Activated naive CD4-positive, alpha-beta T cell treated with anti-CD3 and anti-CD28 coated beads, Interleukin-2, amount 10 ng/mL, durations not matched to agents 7 days and 5 days (primary cell): ENCODE measurements at regions not wholly inside any gene's neighbourhood (a gene's known extent, or its start where the extent isn't known, plus 50 kb on each side); places are given as distances from the start of the nearest gene placed in this dataset.

Experiments used
- CTCF ChIA-PET: fragments of 350-600 bp; sonication (Branson Sonifier 250); formaldehyde crosslinking; loops from one replicate; lab custom pipeline; 2021; ENCODE audit warnings: antibody characterized with exemption; lab: Charles Lee
- DNase-seq: peaks from one replicate; pipeline ENCODE4 v3.0.0-alpha.2; 2020
- H3K27ac Mint-ChIP-seq: one replicate; pipeline ENCODE4 v1.8.0; 2021; ENCODE audit warnings: mild to moderate bottlenecking, moderate library complexity, mixed read lengths
- H3K27me3 Mint-ChIP-seq: one replicate; pipeline ENCODE4 v1.8.0; 2021; ENCODE audit warnings: mild to moderate bottlenecking, mixed read lengths
- H3K36me3 Mint-ChIP-seq: one replicate; pipeline ENCODE4 v1.8.0; 2021; ENCODE audit warnings: mixed read lengths
- H3K4me1 Mint-ChIP-seq: one replicate; pipeline ENCODE4 v1.8.0; 2021; ENCODE audit warnings: mixed read lengths
- H3K4me3 Mint-ChIP-seq: one replicate; pipeline ENCODE4 v1.8.0; 2021; ENCODE audit warnings: mild to moderate bottlenecking, moderate library complexity, mixed read lengths
- H3K9me3 Mint-ChIP-seq: one replicate; pipeline ENCODE4 v1.8.0; 2021; ENCODE audit warnings: mixed read lengths

- Mint-ChIP-seq H3K27ac (no peak overlapping the region), H3K27me3 (no peaks in the 10 kb centered on the region)
Observed at GRCh38 chr18:22467760-22468553, 50.2 kb upstream of the CTAGE1 start.

DNA sequence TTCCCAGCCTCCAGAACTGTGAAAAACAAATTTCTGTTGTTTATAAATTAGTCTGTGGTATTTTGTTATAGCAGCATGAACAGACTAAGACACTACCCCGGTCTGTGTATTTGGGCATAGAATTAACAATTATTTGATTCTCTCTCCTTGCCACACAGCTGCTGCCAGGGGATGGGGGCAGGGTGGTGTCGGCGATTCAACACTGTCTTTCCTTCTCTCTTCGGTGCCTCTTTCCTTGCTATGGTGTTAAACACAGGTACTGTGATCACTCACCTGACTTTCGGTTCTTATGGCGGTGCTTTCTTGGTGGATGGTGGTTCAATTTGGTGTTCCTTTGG, 50.8 kb upstream of the CTAGE1 start:
- CTCF ChIA-PET, result no interaction called here
- H3K4me1 Mint-ChIP-seq, result no peaks in the 10 kb centered on the region
- H3K36me3 Mint-ChIP-seq, result no peaks in the 10 kb centered on the region
- H3K9me3 Mint-ChIP-seq, result no peaks in the 10 kb centered on the region
- no peak overlapping the region for H3K4me3 Mint-ChIP-seq
- DNase-seq, result no peak
- H3K27ac Mint-ChIP-seq, result no peak overlapping the region
- no peaks in the 10 kb centered on the region for H3K27me3 Mint-ChIP-seq

More at GRCh38 chr18:22467760-22468553, 50.2 kb upstream of the CTAGE1 start:
- Mint-ChIP-seq H3K4me3 (no peak overlapping the region), H3K36me3 (no peaks in the 10 kb centered on the region), H3K4me1 (no peaks in the 10 kb centered on the region), H3K9me3 (no peaks in the 10 kb centered on the region)
- CTCF ChIA-PET, result no interaction called here
- no peak for DNase-seq

- H3K27me3 Mint-ChIP-seq, result no peaks in the 10 kb centered on the region
- H3K36me3 Mint-ChIP-seq, result no peaks in the 10 kb centered on the region
- H3K4me1 Mint-ChIP-seq, result no peaks in the 10 kb centered on the region
- DNase-seq, result no peak
- CTCF ChIA-PET, result interaction anchor here (0.5 kb wide), 1 partner anchor 912 kb away, joined by 3 read pairs; no protein-coding TSS in a partner anchor
- no peaks in the 10 kb centered on the region for H3K9me3 Mint-ChIP-seq
- no peak overlapping the region for H3K27ac Mint-ChIP-seq
- no peak overlapping the region for H3K4me3 Mint-ChIP-seq
Observed at GRCh38 chr18:22469061-22469734, 51.5 kb upstream of the CTAGE1 start.

GRCh38 chr18:22469926-22470247, 52.2 kb upstream of the CTAGE1 start:
- Mint-ChIP-seq H3K9me3 (no peaks in the 10 kb centered on the region), H3K27ac (no peak overlapping the region), H3K4me1 (no peaks in the 10 kb centered on the region), H3K4me3 (no peak overlapping the region), H3K36me3 (no peaks in the 10 kb centered on the region), H3K27me3 (no peaks in the 10 kb centered on the region)
- DNase-seq, result no peak
- CTCF ChIA-PET, result no interaction called here

DNA sequence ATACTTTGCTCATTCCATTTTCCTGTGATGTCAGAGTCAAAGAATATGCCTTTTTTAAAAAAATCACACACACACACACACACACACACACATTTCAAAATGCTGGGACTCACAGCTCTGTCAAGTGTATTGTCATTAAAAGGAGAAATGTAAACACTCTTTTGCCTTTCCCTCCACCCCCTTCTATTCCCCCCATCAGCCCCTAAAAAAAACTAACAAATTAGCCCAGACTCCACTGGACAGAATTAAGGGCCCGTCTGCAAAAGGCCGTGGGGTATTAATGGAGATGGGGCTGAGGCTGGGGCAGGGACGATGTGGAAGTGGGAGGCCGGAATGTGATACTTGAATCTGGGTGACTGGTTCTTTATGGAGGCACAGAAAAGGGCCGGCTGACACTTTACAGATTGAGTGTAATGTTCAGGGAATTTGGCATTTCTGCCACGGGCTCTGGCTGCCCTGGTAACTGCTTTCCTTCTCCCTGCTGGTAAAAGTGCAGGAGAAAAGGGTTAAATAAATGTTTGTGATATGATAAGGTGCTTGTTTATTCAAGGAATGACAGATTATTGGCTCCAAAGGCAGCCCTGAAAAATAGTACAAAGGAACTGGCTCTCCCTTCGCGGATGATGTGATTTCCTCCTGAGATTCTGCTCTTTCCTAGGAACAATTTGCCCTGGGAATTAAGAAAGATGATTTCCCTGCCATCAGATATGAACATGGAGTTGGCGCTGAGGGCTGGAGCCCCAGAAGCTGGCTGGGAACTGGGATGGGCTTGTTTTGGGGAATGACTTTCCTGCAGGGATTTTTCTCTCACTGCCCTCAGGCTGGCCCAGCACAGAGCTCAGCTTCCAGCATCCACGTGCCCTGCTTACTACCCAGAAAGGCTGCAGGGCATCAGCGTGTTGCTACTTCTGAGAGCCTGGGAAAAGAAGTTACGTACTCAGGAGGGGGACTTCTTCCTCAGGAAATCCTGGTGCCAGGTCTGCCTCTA, 52.8 kb upstream of the CTAGE1 start:
- no peak for DNase-seq
- H3K4me3 Mint-ChIP-seq, result no peak overlapping the region
- no peaks in the 10 kb centered on the region for H3K9me3 Mint-ChIP-seq
- no peaks in the 10 kb centered on the region for H3K36me3 Mint-ChIP-seq
- H3K27ac Mint-ChIP-seq, result no peak overlapping the region
- no peaks in the 10 kb centered on the region for H3K4me1 Mint-ChIP-seq
- CTCF ChIA-PET, result no interaction called here
- no peaks in the 10 kb centered on the region for H3K27me3 Mint-ChIP-seq

DNA sequence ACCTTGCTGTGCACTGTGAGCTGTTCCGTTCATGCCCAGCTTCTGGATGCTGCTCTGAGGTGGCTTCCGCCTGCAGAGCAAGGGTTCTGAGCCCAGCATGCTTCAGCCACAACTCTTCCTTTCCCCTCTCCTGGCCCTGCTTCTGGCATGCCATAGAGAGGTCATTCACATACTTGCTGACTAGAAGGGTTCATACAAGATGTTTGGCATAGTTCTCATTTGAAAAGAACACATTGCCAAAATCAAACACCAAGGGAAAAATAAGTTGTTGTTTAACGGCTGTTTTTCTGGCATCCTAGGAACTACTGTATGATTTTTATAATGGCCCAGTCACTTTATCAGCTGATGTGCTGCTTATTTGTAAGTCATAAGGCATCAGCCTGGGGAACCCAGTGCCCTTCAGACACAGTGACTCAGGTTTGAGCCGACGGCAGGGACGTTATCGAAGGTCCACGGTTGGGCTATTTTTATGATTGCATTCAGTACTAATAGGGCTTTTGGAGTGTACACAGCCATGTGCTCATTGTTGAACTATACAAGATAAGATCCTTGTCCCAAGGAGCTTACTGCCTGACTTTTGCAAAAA, 53.9 kb upstream of the CTAGE1 start:
- no peak for DNase-seq
- Mint-ChIP-seq H3K27ac (no peak overlapping the region), H3K4me1 (no peaks in the 10 kb centered on the region), H3K4me3 (no peak overlapping the region), H3K27me3 (no peaks in the 10 kb centered on the region), H3K36me3 (no peaks in the 10 kb centered on the region), H3K9me3 (no peaks in the 10 kb centered on the region)
- CTCF ChIA-PET, result no interaction called here

DNA sequence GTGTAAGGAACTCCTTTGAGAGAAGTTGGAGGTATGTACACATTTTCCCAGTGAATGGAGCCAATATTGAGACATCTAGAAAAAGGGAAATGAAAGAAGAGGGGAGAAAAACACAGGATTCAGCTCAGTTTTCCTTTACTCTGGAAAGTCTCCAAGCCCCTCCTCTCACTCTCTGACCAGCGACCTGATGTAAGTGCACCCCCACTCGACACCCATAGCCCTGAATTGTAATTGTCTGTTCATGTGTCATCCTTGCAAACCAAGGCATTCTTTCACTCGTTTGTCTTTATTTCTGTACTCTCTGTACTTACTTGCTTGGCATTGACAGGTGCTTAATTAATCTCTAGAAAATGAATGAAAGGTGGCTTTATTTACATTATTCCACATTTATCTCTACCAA, 55.7 kb upstream of the CTAGE1 start:
- Mint-ChIP-seq H3K36me3 (no peaks in the 10 kb centered on the region), H3K4me1 (no peaks in the 10 kb centered on the region), H3K27ac (no peak overlapping the region), H3K9me3 (no peaks in the 10 kb centered on the region), H3K27me3 (no peaks in the 10 kb centered on the region), H3K4me3 (no peak overlapping the region)
- CTCF ChIA-PET, result no interaction called here
- no peak for DNase-seq

GRCh38 chr18:22475426-22476100, 57.8 kb upstream of the CTAGE1 start:
- DNase-seq, result no peak
- CTCF ChIA-PET, result no interaction called here
- Mint-ChIP-seq H3K4me1 (no peaks in the 10 kb centered on the region), H3K27ac (no peak overlapping the region), H3K27me3 (no peaks in the 10 kb centered on the region), H3K9me3 (no peaks in the 10 kb centered on the region), H3K36me3 (no peaks in the 10 kb centered on the region), H3K4me3 (no peak overlapping the region)

- CTCF ChIA-PET, result no interaction called here
- Mint-ChIP-seq H3K4me1 (no peaks in the 10 kb centered on the region), H3K36me3 (no peaks in the 10 kb centered on the region), H3K9me3 (no peaks in the 10 kb centered on the region), H3K4me3 (no peak overlapping the region), H3K27me3 (no peaks in the 10 kb centered on the region), H3K27ac (no peak overlapping the region)
- no peak for DNase-seq
Observed at GRCh38 chr18:22477222-22477621, 59.5 kb upstream of the CTAGE1 start.

- no peaks in the 10 kb centered on the region for H3K36me3 Mint-ChIP-seq
Observed at GRCh38 chr18:22482948-22483347, 65.2 kb upstream of the CTAGE1 start.

DNA sequence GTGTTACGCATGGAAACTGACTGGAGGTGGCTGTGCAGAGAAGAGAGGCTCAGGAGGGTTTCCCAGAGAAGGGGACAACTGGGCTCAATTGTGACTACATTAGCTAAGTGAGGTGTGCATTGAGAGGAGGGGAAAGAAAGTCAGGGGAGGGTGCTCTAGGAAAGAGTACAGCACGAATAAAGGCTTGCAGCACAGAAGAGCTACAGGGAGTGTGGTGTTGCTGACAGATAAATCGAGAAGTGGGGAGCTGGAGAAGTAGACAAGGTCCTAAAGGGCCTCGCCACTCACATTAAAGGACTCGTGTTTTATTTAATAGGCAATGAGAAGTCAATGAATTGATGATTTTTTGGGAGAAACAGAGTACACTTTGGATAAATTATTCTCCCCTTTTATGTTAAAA, 65.7 kb upstream of the CTAGE1 start:
- H3K27me3 Mint-ChIP-seq, result no peaks in the 10 kb centered on the region
- no peaks in the 10 kb centered on the region for H3K9me3 Mint-ChIP-seq
- CTCF ChIA-PET, result no interaction called here
- no peaks in the 10 kb centered on the region for H3K4me1 Mint-ChIP-seq
- H3K4me3 Mint-ChIP-seq, result no peak overlapping the region
- DNase-seq, result no peak
- H3K27ac Mint-ChIP-seq, result no peak overlapping the region
- no peaks in the 10 kb centered on the region for H3K36me3 Mint-ChIP-seq

More at GRCh38 chr18:22482948-22483347, 65.2 kb upstream of the CTAGE1 start:
- Mint-ChIP-seq H3K27me3 (no peaks in the 10 kb centered on the region), H3K4me1 (no peaks in the 10 kb centered on the region), H3K4me3 (no peak overlapping the region), H3K9me3 (no peaks in the 10 kb centered on the region), H3K27ac (no peak overlapping the region)
- CTCF ChIA-PET, result no interaction called here
- no peak for DNase-seq

GRCh38 chr18:22484471-22484870, 66.8 kb upstream of the CTAGE1 start:
- Mint-ChIP-seq H3K36me3 (no peaks in the 10 kb centered on the region), H3K27ac (no peak overlapping the region), H3K9me3 (no peaks in the 10 kb centered on the region), H3K27me3 (no peaks in the 10 kb centered on the region), H3K4me3 (no peak overlapping the region), H3K4me1 (no peaks in the 10 kb centered on the region)
- CTCF ChIA-PET, result no interaction called here
- no peak for DNase-seq

GRCh38 chr18:22485808-22486244, 68.1 kb upstream of the CTAGE1 start:
- H3K9me3 Mint-ChIP-seq, result no peaks in the 10 kb centered on the region
- no peaks in the 10 kb centered on the region for H3K27me3 Mint-ChIP-seq
- no peak for DNase-seq
- no peak overlapping the region for H3K4me3 Mint-ChIP-seq
- no peak overlapping the region for H3K27ac Mint-ChIP-seq
- CTCF ChIA-PET, result no interaction called here
- no peaks in the 10 kb centered on the region for H3K4me1 Mint-ChIP-seq
- no peaks in the 10 kb centered on the region for H3K36me3 Mint-ChIP-seq

DNA sequence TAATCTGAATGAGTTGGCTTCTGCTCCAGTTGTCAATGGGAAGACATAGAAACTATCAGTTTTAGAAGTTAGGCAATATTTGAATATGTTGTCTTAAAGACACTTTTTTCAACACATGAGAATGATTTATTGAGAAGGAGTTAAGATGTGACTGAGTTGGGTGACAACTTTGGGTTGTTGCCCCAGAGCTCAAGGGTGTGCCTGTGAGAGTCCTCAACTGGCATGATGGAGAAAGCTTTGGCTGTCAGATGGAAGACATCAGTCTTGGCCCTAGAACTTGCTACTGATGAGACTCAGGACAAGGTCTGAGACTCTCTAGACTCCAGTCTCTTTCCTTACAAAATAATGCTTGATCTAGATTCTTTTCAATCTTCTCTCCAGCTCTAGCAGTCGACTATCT, 69.0 kb upstream of the CTAGE1 start:
- CTCF ChIA-PET, result no interaction called here
- Mint-ChIP-seq H3K27me3 (no peaks in the 10 kb centered on the region), H3K4me3 (no peak overlapping the region), H3K9me3 (no peaks in the 10 kb centered on the region), H3K4me1 (no peaks in the 10 kb centered on the region), H3K36me3 (no peaks in the 10 kb centered on the region), H3K27ac (no peak overlapping the region)
- DNase-seq, result no peak
